ENCODE measurements at regions not wholly inside any gene's neighbourhood (a gene's known extent, or its start where the extent isn't known, plus 50 kb on each side); places are given as distances from the start of the nearest gene placed in this dataset.
"Not testable (repeated sequence)": the region's sequence is repeated elsewhere in the genome, so short reads cannot be mapped to it uniquely, and the experiment has no call there.

- DNase-seq: no peak
Measured at GRCh38 chr16:17571499-17572093, 100.8 kb upstream of the XYLT1 start.

- no peak for DNase-seq
Measured at GRCh38 chr16:17568239-17568638, 97.5 kb upstream of the XYLT1 start.

GRCh38 chr16:17567455-17567854, 96.7 kb upstream of the XYLT1 start:
- no peak for DNase-seq

- no peak for DNase-seq
Measured at GRCh38 chr16:17566656-17567450, 96.1 kb upstream of the XYLT1 start.

GRCh38 chr16:17566075-17566474, 95.3 kb upstream of the XYLT1 start:
- no peak for DNase-seq

GRCh38 chr16:17565605-17566004, 94.8 kb upstream of the XYLT1 start:
- no peak for DNase-seq

GRCh38 chr16:17564856-17565255, 94.1 kb upstream of the XYLT1 start:
- DNase-seq: no peak

- DNase-seq: no peak
Measured at GRCh38 chr16:17563323-17564091, 92.7 kb upstream of the XYLT1 start.

GRCh38 chr16:17561056-17561455, 90.3 kb upstream of the XYLT1 start:
- no peak for DNase-seq

GRCh38 chr16:17560548-17560947, 89.8 kb upstream of the XYLT1 start:
- no peak for DNase-seq

- DNase-seq: no peak
Measured at GRCh38 chr16:17559394-17559793, 88.6 kb upstream of the XYLT1 start.

- no peak for DNase-seq
Measured at GRCh38 chr16:17557949-17558348, 87.2 kb upstream of the XYLT1 start.

GRCh38 chr16:17557480-17557879, 86.7 kb upstream of the XYLT1 start:
- DNase-seq: no peak

GRCh38 chr16:17556276-17557052, 85.7 kb upstream of the XYLT1 start:
- DNase-seq: no peak

- DNase-seq: no peak
Measured at GRCh38 chr16:17555176-17555575, 84.4 kb upstream of the XYLT1 start.

GRCh38 chr16:17552351-17552750, 81.6 kb upstream of the XYLT1 start:
- no peak for DNase-seq

- DNase-seq: not testable (repeated sequence)
Measured at GRCh38 chr16:17551682-17552081, 80.9 kb upstream of the XYLT1 start.

- no peak for DNase-seq
Measured at GRCh38 chr16:17548825-17549224, 78.1 kb upstream of the XYLT1 start.

- DNase-seq: no peak
Measured at GRCh38 chr16:17544785-17545184, 74.0 kb upstream of the XYLT1 start.

- no peak for DNase-seq
Measured at GRCh38 chr16:17544304-17544703, 73.5 kb upstream of the XYLT1 start.

GRCh38 chr16:17543073-17543472, 72.3 kb upstream of the XYLT1 start:
- DNase-seq: no peak

GRCh38 chr16:17541324-17541723, 70.6 kb upstream of the XYLT1 start:
- DNase-seq: no peak

GRCh38 chr16:17538927-17539326, 68.2 kb upstream of the XYLT1 start:
- DNase-seq: no peak

Measured in midbrain (tissue), 1 donor.